Activated CD8-positive, alpha-beta memory T cell treated with anti-CD3 and anti-CD28 coated beads, Interleukin-2, amount 10 ng/mL, durations not matched to agents 7 days and 5 days (primary cell): ENCODE measurements at regions not wholly inside any gene's neighbourhood (a gene's known extent, or its start where the extent isn't known, plus 50 kb on each side); places are given as distances from the start of the nearest gene placed in this dataset.
"Not testable (repeated sequence)": the region's sequence is repeated elsewhere in the genome, so short reads cannot be mapped to it uniquely, and the experiment has no call there.

Source experiments
- ATAC-seq: fragments of 150-1000 bp; cut with Tn5 transposase; one replicate; pipeline ENCODE4 v1.10.0; 2021; ENCODE audit warnings: moderate library complexity
- CTCF ChIA-PET: fragments of 350-600 bp; sonication (Branson Sonifier 250); formaldehyde crosslinking; loops from one replicate; lab custom pipeline; 2021; ENCODE audit warnings: antibody characterized with exemption; lab: Charles Lee
- DNase-seq: peaks from one replicate; pipeline ENCODE4 v3.0.0-alpha.2; 2020
- H3K27ac Mint-ChIP-seq: one replicate; pipeline ENCODE4 v1.8.0; 2021; ENCODE audit warnings: mild to moderate bottlenecking, mixed read lengths
- H3K27me3 Mint-ChIP-seq: one replicate; pipeline ENCODE4 v1.8.0; 2021; ENCODE audit warnings: mixed read lengths
- H3K36me3 Mint-ChIP-seq: one replicate; pipeline ENCODE4 v1.8.0; 2021; ENCODE audit warnings: mild to moderate bottlenecking, mixed read lengths
- H3K4me1 Mint-ChIP-seq: one replicate; pipeline ENCODE4 v1.8.0; 2021; ENCODE audit warnings: mixed read lengths
- H3K4me3 Mint-ChIP-seq: one replicate; pipeline ENCODE4 v1.8.0; 2021; ENCODE audit warnings: mild to moderate bottlenecking, moderate library complexity, mixed read lengths
- H3K9me3 Mint-ChIP-seq: one replicate; pipeline ENCODE4 v1.8.0; 2022; ENCODE audit warnings: low read depth, mixed read lengths

GRCh38 chr11:87703589-87703988 is 471.7 kb downstream of the RAB38 start:
- H3K4me1 Mint-ChIP-seq, H3K9me3 Mint-ChIP-seq, H3K36me3 Mint-ChIP-seq, H3K27ac Mint-ChIP-seq, DNase-seq, ATAC-seq, CTCF ChIA-PET, H3K27me3 Mint-ChIP-seq, H3K4me3 Mint-ChIP-seq: not testable (repeated sequence)

GRCh38 chr11:87675993-87676392 is 499.2 kb downstream of the RAB38 start:
- no peaks in the 10 kb centered on the region for H3K27me3 Mint-ChIP-seq
- H3K9me3 Mint-ChIP-seq = no peaks in the 10 kb centered on the region
- CTCF ChIA-PET = no interaction called here
- ATAC-seq (no peak), DNase-seq (no peak)
- H3K4me3 Mint-ChIP-seq = no peak overlapping the region
- no peaks in the 10 kb centered on the region for H3K4me1 Mint-ChIP-seq
- no peak overlapping the region for H3K27ac Mint-ChIP-seq
- H3K36me3 Mint-ChIP-seq = no peaks in the 10 kb centered on the region

GRCh38 chr11:87666730-87667129 is 508.5 kb downstream of the RAB38 start:
- DNase-seq = no peak
- H3K27me3 Mint-ChIP-seq = no peaks in the 10 kb centered on the region
- no peaks in the 10 kb centered on the region for H3K9me3 Mint-ChIP-seq
- no peak for ATAC-seq
- no peak overlapping the region for H3K27ac Mint-ChIP-seq
- CTCF ChIA-PET = no interaction called here
- H3K4me1 Mint-ChIP-seq = no peaks in the 10 kb centered on the region
- H3K4me3 Mint-ChIP-seq = no peak overlapping the region
- no peaks in the 10 kb centered on the region for H3K36me3 Mint-ChIP-seq

GRCh38 chr11:87662287-87662686 is 513.0 kb downstream of the RAB38 start:
- CTCF ChIA-PET = no interaction called here
- Mint-ChIP-seq H3K36me3 (no peaks in the 10 kb centered on the region), H3K27me3 (no peaks in the 10 kb centered on the region), H3K4me3 (no peak overlapping the region), H3K27ac (no peak overlapping the region), H3K9me3 (no peaks in the 10 kb centered on the region), H3K4me1 (no peaks in the 10 kb centered on the region)
- ATAC-seq (no peak), DNase-seq (no peak)

- H3K4me3 Mint-ChIP-seq = no peak overlapping the region
- peaks cover 2% of the 10 kb centered on the region for H3K9me3 Mint-ChIP-seq
- CTCF ChIA-PET = no interaction called here
- no peaks in the 10 kb centered on the region for H3K36me3 Mint-ChIP-seq
- H3K27ac Mint-ChIP-seq = no peak overlapping the region
- no peaks in the 10 kb centered on the region for H3K4me1 Mint-ChIP-seq
- no peaks in the 10 kb centered on the region for H3K27me3 Mint-ChIP-seq
- no peak for DNase-seq
- ATAC-seq = no peak
Observed at GRCh38 chr11:87660926-87661660, 514.1 kb downstream of the RAB38 start.

GRCh38 chr11:87659807-87660206 is 515.4 kb downstream of the RAB38 start:
- Mint-ChIP-seq H3K4me1 (no peaks in the 10 kb centered on the region), H3K36me3 (no peaks in the 10 kb centered on the region), H3K9me3 (peaks cover 2% of the 10 kb centered on the region), H3K4me3 (no peak overlapping the region), H3K27me3 (no peaks in the 10 kb centered on the region), H3K27ac (no peak overlapping the region)
- DNase-seq (no peak), ATAC-seq (no peak)
- CTCF ChIA-PET = no interaction called here

GRCh38 chr11:87645626-87646025 is 529.6 kb downstream of the RAB38 start:
- Mint-ChIP-seq H3K27ac (no peak overlapping the region), H3K9me3 (no peaks in the 10 kb centered on the region), H3K4me3 (no peak overlapping the region), H3K27me3 (no peaks in the 10 kb centered on the region), H3K4me1 (no peaks in the 10 kb centered on the region), H3K36me3 (no peaks in the 10 kb centered on the region)
- ATAC-seq (no peak), DNase-seq (no peak)
- CTCF ChIA-PET = no interaction called here

GRCh38 chr11:87639753-87640364 is 535.4 kb downstream of the RAB38 start:
- Mint-ChIP-seq H3K4me1 (no peaks in the 10 kb centered on the region), H3K4me3 (no peak overlapping the region), H3K36me3 (no peaks in the 10 kb centered on the region), H3K27ac (no peak overlapping the region), H3K9me3 (peaks cover 3% of the 10 kb centered on the region), H3K27me3 (no peaks in the 10 kb centered on the region)
- ATAC-seq = no peak
- DNase-seq = no peak
- CTCF ChIA-PET = no interaction called here

- peaks cover 3% of the 10 kb centered on the region for H3K9me3 Mint-ChIP-seq
- no peaks in the 10 kb centered on the region for H3K27me3 Mint-ChIP-seq
- DNase-seq (no peak), ATAC-seq (no peak)
- CTCF ChIA-PET = no interaction called here
- H3K4me1 Mint-ChIP-seq = no peaks in the 10 kb centered on the region
- no peak overlapping the region for H3K27ac Mint-ChIP-seq
- H3K4me3 Mint-ChIP-seq = no peak overlapping the region
- H3K36me3 Mint-ChIP-seq = no peaks in the 10 kb centered on the region
Observed at GRCh38 chr11:87635001-87635400, 540.2 kb downstream of the RAB38 start.

- Mint-ChIP-seq H3K27me3 (no peaks in the 10 kb centered on the region), H3K9me3 (peaks cover 3% of the 10 kb centered on the region), H3K4me3 (no peak overlapping the region), H3K4me1 (no peaks in the 10 kb centered on the region), H3K36me3 (no peaks in the 10 kb centered on the region), H3K27ac (no peak overlapping the region)
- no peak for ATAC-seq
- CTCF ChIA-PET = no interaction called here
- no peak for DNase-seq
Observed at GRCh38 chr11:87634331-87634730, 540.9 kb downstream of the RAB38 start.

GRCh38 chr11:87628957-87629356 is 546.3 kb downstream of the RAB38 start:
- Mint-ChIP-seq H3K4me3 (no peak overlapping the region), H3K36me3 (no peaks in the 10 kb centered on the region)
- CTCF ChIA-PET = no interaction called here

GRCh38 chr11:87628026-87628580 is 547.1 kb downstream of the RAB38 start:
- no peaks in the 10 kb centered on the region for H3K4me1 Mint-ChIP-seq
- H3K9me3 Mint-ChIP-seq = no peaks in the 10 kb centered on the region
- DNase-seq = no peak
- ATAC-seq = no peak
- no peak overlapping the region for H3K4me3 Mint-ChIP-seq
- CTCF ChIA-PET = no interaction called here
- no peaks in the 10 kb centered on the region for H3K27me3 Mint-ChIP-seq
- no peaks in the 10 kb centered on the region for H3K36me3 Mint-ChIP-seq
- H3K27ac Mint-ChIP-seq = no peak overlapping the region

More at GRCh38 chr11:87628957-87629356, 546.3 kb downstream of the RAB38 start:
- no peak for ATAC-seq
- Mint-ChIP-seq H3K27ac (no peak overlapping the region), H3K9me3 (no peaks in the 10 kb centered on the region), H3K27me3 (no peaks in the 10 kb centered on the region), H3K4me1 (no peaks in the 10 kb centered on the region)
- DNase-seq = no peak

GRCh38 chr11:87623531-87624365 is 551.5 kb downstream of the RAB38 start:
- H3K4me3 Mint-ChIP-seq, H3K4me1 Mint-ChIP-seq, DNase-seq, H3K36me3 Mint-ChIP-seq, H3K27ac Mint-ChIP-seq, H3K9me3 Mint-ChIP-seq, H3K27me3 Mint-ChIP-seq, ATAC-seq, CTCF ChIA-PET: not testable (repeated sequence)
